ENCODE measurements at regions not wholly inside any gene's neighbourhood (a gene's known extent, or its start where the extent isn't known, plus 50 kb on each side); places are given as distances from the start of the nearest gene placed in this dataset.

GRCh38 chr6:11633741-11634509 lies 96.4 kb downstream of the TMEM170B start:
- Histone ChIP-seq H3K36me3 (ENCODE audit: control insufficient read depth in 2 of 3, insufficient read depth in 3 of 3, low read length in 3 of 3) (no peaks in the 10 kb centered on the region), H3K27ac (ENCODE audit: low read depth in 2 of 2, low read length in 2 of 2) (no peak overlapping the region), H3K4me1 (ENCODE audit: control insufficient read depth in 2 of 3, insufficient read depth in 2 of 3, low read depth in 1 of 3, low read length in 3 of 3) (peaks cover 0 to 4% (median 0%) of the 10 kb centered on the region in 3 donors), H3K9me3 (ENCODE audit: control insufficient read depth in 2 of 3, insufficient read depth in 1 of 3, low read length in 3 of 3) (no peaks in the 10 kb centered on the region), H3K9ac (ENCODE audit: low read length in 3 of 3) (no peak overlapping the region), H3K27me3 (ENCODE audit: control insufficient read depth, insufficient read depth, low read length) (no peaks in the 10 kb centered on the region), H3K4me3 (ENCODE audit: low read length in 3 of 3) (no peak overlapping the region)
- no peak for FAIRE-seq
- no peak for TF ChIP-seq CTCF (IDR thresholded peaks at IDR 0.05; ENCODE audit: borderline replicate concordance, extremely low read depth, insufficient read depth)
- no peak for DNase-seq
- intact Hi-C loops (cut with DNase I) = no loop called here

- H3K4me3 ChIP-seq (ENCODE audit: low read length in 3 of 3) = no peak overlapping the region
- no peaks in the 10 kb centered on the region for H3K36me3 ChIP-seq (ENCODE audit: control insufficient read depth in 2 of 3, insufficient read depth in 3 of 3, low read length in 3 of 3)
- intact Hi-C loops (cut with DNase I) = no loop called here
- H3K27ac ChIP-seq (ENCODE audit: low read depth in 2 of 2, low read length in 2 of 2) = no peak overlapping the region
- no peaks in the 10 kb centered on the region for H3K27me3 ChIP-seq (ENCODE audit: control insufficient read depth, insufficient read depth, low read length)
- no peak overlapping the region for H3K9ac ChIP-seq (ENCODE audit: low read length in 3 of 3)
- DNase-seq = no peak
- H3K9me3 ChIP-seq (ENCODE audit: control insufficient read depth in 2 of 3, insufficient read depth in 1 of 3, low read length in 3 of 3) = no peaks in the 10 kb centered on the region
- no peak for FAIRE-seq
- peaks cover 0 to 4% (median 0%) of the 10 kb centered on the region in 3 donors for H3K4me1 ChIP-seq (ENCODE audit: control insufficient read depth in 2 of 3, insufficient read depth in 2 of 3, low read depth in 1 of 3, low read length in 3 of 3)
- no peak for TF ChIP-seq CTCF (IDR thresholded peaks at IDR 0.05; ENCODE audit: borderline replicate concordance, extremely low read depth, insufficient read depth)
Observed at GRCh38 chr6:11634948-11635347, 97.4 kb downstream of the TMEM170B start.

GRCh38 chr6:11636121-11636520 lies 98.6 kb downstream of the TMEM170B start:
- DNase-seq = no peak

More at GRCh38 chr6:11636121-11636520, 98.6 kb downstream of the TMEM170B start:
- Histone ChIP-seq H3K9ac (ENCODE audit: low read length in 3 of 3) (no peak overlapping the region), H3K27me3 (ENCODE audit: control insufficient read depth, insufficient read depth, low read length) (no peaks in the 10 kb centered on the region), H3K27ac (ENCODE audit: low read depth in 2 of 2, low read length in 2 of 2) (no peak overlapping the region), H3K4me3 (ENCODE audit: low read length in 3 of 3) (no peak overlapping the region), H3K36me3 (ENCODE audit: control insufficient read depth in 2 of 3, insufficient read depth in 3 of 3, low read length in 3 of 3) (no peaks in the 10 kb centered on the region), H3K4me1 (ENCODE audit: control insufficient read depth in 2 of 3, insufficient read depth in 2 of 3, low read depth in 1 of 3, low read length in 3 of 3) (peaks cover 0 to 4% (median 0%) of the 10 kb centered on the region in 3 donors), H3K9me3 (ENCODE audit: control insufficient read depth in 2 of 3, insufficient read depth in 1 of 3, low read length in 3 of 3) (no peaks in the 10 kb centered on the region)
- intact Hi-C loops (cut with DNase I) = no loop called here
- no peak for FAIRE-seq
- no peak for TF ChIP-seq CTCF (IDR thresholded peaks at IDR 0.05; ENCODE audit: borderline replicate concordance, extremely low read depth, insufficient read depth)

All from kidney (tissue), 13 donors.